Upper lobe of left lung (tissue), 4 donors: ENCODE measurements at regions not wholly inside any gene's neighbourhood (a gene's known extent, or its start where the extent isn't known, plus 50 kb on each side); places are given as distances from the start of the nearest gene placed in this dataset.

Experiments
- POLR2AphosphoS5 ChIP-seq, 2 donors: sonication (generic); formaldehyde crosslinking; IDR thresholded peaks; one replicate each; pipeline ENCODE4 v1.5.1; 2017; ENCODE audit warnings: antibody characterized with exemption in 2 of 2
- TF ChIP-seq, protein P1 (sequence below), 6 experiments: fragments of 450-650 bp in 4 of 6; fragments of 200-600 bp in 2 of 6; sonication (generic) in 2 of 6; IDR thresholded peaks; one replicate each; pipeline ENCODE4 v1.5.1; 2016 to 2019; ENCODE audit warnings: antibody characterized with exemption in 6 of 6

GRCh38 chr3:180548050-180548449, 53.9 kb upstream of the TTC14 start:
- TF ChIP-seq, protein P1, sequence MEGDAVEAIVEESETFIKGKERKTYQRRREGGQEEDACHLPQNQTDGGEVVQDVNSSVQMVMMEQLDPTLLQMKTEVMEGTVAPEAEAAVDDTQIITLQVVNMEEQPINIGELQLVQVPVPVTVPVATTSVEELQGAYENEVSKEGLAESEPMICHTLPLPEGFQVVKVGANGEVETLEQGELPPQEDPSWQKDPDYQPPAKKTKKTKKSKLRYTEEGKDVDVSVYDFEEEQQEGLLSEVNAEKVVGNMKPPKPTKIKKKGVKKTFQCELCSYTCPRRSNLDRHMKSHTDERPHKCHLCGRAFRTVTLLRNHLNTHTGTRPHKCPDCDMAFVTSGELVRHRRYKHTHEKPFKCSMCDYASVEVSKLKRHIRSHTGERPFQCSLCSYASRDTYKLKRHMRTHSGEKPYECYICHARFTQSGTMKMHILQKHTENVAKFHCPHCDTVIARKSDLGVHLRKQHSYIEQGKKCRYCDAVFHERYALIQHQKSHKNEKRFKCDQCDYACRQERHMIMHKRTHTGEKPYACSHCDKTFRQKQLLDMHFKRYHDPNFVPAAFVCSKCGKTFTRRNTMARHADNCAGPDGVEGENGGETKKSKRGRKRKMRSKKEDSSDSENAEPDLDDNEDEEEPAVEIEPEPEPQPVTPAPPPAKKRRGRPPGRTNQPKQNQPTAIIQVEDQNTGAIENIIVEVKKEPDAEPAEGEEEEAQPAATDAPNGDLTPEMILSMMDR (IDR thresholded peaks at IDR 0.05), result no peak
- TF ChIP-seq POLR2AphosphoS5 (IDR thresholded peaks at IDR 0.05), result no peak
